IMR-90 (cell line): ENCODE measurements at regions not wholly inside any gene's neighbourhood (a gene's known extent, or its start where the extent isn't known, plus 50 kb on each side); places are given as distances from the start of the nearest gene placed in this dataset.

ENCODE experiments used
- ATAC-seq: fragments of 200-7000 bp; cut with Tn5 transposase; 2 replicates; pipeline ENCODE4 v1.9.1; 2020; ENCODE audit warnings: low read depth, mild to moderate bottlenecking, moderate library complexity
- BruUV-seq: library from RNA; stranded (reverse); fragments of 400-500 nt; replicated peaks from 2 replicates; lab custom pipeline; 2021; lab: Mats Ljungman, UMichigan
- CTCF ChIA-PET: fragments of 300-600 bp; formaldehyde crosslinking; extraction: SDS; loops from one replicate; lab custom pipeline; 2021; ENCODE audit warnings: antibody characterized with exemption; lab: Yijun Ruan, JAX
- POLR2A ChIA-PET: fragments of 300-600 bp; sonication (Branson Sonifier 250); formaldehyde crosslinking; loops from one replicate; lab custom pipeline; 2022; ENCODE audit warnings: antibody characterized with exemption; ENCODE audit not compliant: unreplicated experiment; lab: Charles Lee
- DNase-seq: peaks from one replicate; pipeline ENCODE4 v3.0.0; 2013
- H2AFZ ChIP-seq: replicated peaks from 2 replicates; pipeline ENCODE3; 2013; ENCODE audit warnings: low read length, mild to moderate bottlenecking; ENCODE audit not compliant: poor library complexity
- H2AK5ac ChIP-seq: 2 replicates; pipeline ENCODE4 v1.6.1; 2013; ENCODE audit warnings: low read depth, low read length, inconsistent platforms
- H2AK9ac ChIP-seq: replicated peaks from 2 replicates; pipeline ENCODE3; 2013; ENCODE audit warnings: mild to moderate bottlenecking, low read depth, low read length, moderate library complexity; ENCODE audit not compliant: poor library complexity
- H2BK120ac ChIP-seq: 2 replicates; pipeline ENCODE4 v1.6.1; 2013; ENCODE audit warnings: low read depth, low read length, inconsistent platforms
- H2BK15ac ChIP-seq: 3 replicates; pipeline ENCODE4 v1.6.1; 2013; ENCODE audit warnings: low read depth, low read length, inconsistent platforms
- H2BK20ac ChIP-seq: 2 replicates; pipeline ENCODE4 v1.6.1; 2013; ENCODE audit warnings: low read depth, mild to moderate bottlenecking, inconsistent platforms, low read length, moderate library complexity
- H2BK5ac ChIP-seq: 2 replicates; pipeline ENCODE4 v1.6.1; 2013; ENCODE audit warnings: mild to moderate bottlenecking, low read depth, low read length, inconsistent platforms; ENCODE audit not compliant: poor library complexity, severe bottlenecking
- H3K14ac ChIP-seq: replicated peaks from 2 replicates; pipeline ENCODE4 v1.6.1; 2013; ENCODE audit warnings: low read depth, low read length, inconsistent platforms
- H3K18ac ChIP-seq: 2 replicates; pipeline ENCODE4 v1.6.1; 2013; ENCODE audit warnings: low read depth, low read length, control low read depth
- H3K23ac ChIP-seq: 2 replicates; pipeline ENCODE4 v1.6.1; 2013; ENCODE audit warnings: low read depth, low read length, inconsistent platforms
- H3K27ac ChIP-seq: 2 replicates; pipeline ENCODE4 v1.5.1; 2013; ENCODE audit warnings: mild to moderate bottlenecking, control low read depth, low read length; ENCODE audit not compliant: insufficient read depth
- H3K27me3 ChIP-seq: 2 replicates; pipeline ENCODE4 v1.6.1; 2013; ENCODE audit warnings: low read length; ENCODE audit not compliant: control insufficient read depth, insufficient read depth
- H3K36me3 ChIP-seq: 2 replicates; pipeline ENCODE4 v1.6.1; 2013; ENCODE audit warnings: low read length, mixed read lengths; ENCODE audit not compliant: control insufficient read depth, insufficient read depth
- H3K4ac ChIP-seq: 2 replicates; pipeline ENCODE4 v1.6.1; 2013; ENCODE audit warnings: low read depth, low read length, inconsistent platforms
- H3K4me1 ChIP-seq: 2 replicates; pipeline ENCODE4 v1.6.1; 2013; ENCODE audit warnings: low read length, mixed read lengths; ENCODE audit not compliant: control insufficient read depth, insufficient read depth
- H3K4me2 ChIP-seq: 2 replicates; pipeline ENCODE4 v1.6.1; 2013; ENCODE audit warnings: low read depth, mild to moderate bottlenecking, control low read depth, low read length, moderate library complexity
- H3K4me3 ChIP-seq: 2 replicates; pipeline ENCODE4 v1.5.1; 2013; ENCODE audit warnings: low read depth, mild to moderate bottlenecking, control low read depth, low read length, moderate library complexity; ENCODE audit not compliant: insufficient read depth
- H3K56ac ChIP-seq: 2 replicates; pipeline ENCODE4 v1.6.1; 2013; ENCODE audit warnings: low read length, inconsistent platforms; ENCODE audit not compliant: insufficient read depth; ENCODE audit errors: extremely low read depth
- H3K79me1 ChIP-seq, 2 experiments: 2 replicates each; pipeline ENCODE4 v1.6.1; 2013; ENCODE audit warnings: low read length in 2 of 2, inconsistent platforms in 1 of 2, low read depth in 1 of 2
- H3K9ac ChIP-seq: 2 replicates; pipeline ENCODE4 v1.6.1; 2013; ENCODE audit warnings: low read depth, low read length, control low read depth
- H3K9me1 ChIP-seq: 2 replicates; pipeline ENCODE4 v1.6.1; 2013; ENCODE audit warnings: low read length, inconsistent platforms; ENCODE audit not compliant: insufficient read depth
- H3K9me3 ChIP-seq: 2 replicates; pipeline ENCODE4 v1.6.1; 2013; ENCODE audit warnings: low read length; ENCODE audit not compliant: control insufficient read depth, insufficient read depth
- H4K20me1 ChIP-seq: 2 replicates; pipeline ENCODE4 v1.6.1; 2013; ENCODE audit warnings: low read length, inconsistent platforms; ENCODE audit not compliant: insufficient read depth
- H4K5ac ChIP-seq: 2 replicates; pipeline ENCODE4 v1.6.1; 2013; ENCODE audit warnings: mild to moderate bottlenecking, low read depth, low read length, control low read depth
- H4K8ac ChIP-seq, 2 experiments: 2 replicates each; pipeline ENCODE4 v1.6.1; 2013; ENCODE audit warnings: low read depth in 2 of 2, low read length in 2 of 2, control low read depth in 1 of 2, inconsistent platforms in 1 of 2
- H4K91ac ChIP-seq: 2 replicates; pipeline ENCODE4 v1.6.1; 2013; ENCODE audit warnings: low read depth, low read length, inconsistent platforms; ENCODE audit not compliant: insufficient read depth
- BHLHE40 ChIP-seq: fragments of 150-350 bp; IDR thresholded peaks from 2 replicates; pipeline ENCODE4 v1.6.1; 2016; ENCODE audit warnings: mild to moderate bottlenecking, low read depth, low read length
- CEBPB ChIP-seq: IDR thresholded peaks from 2 replicates; pipeline ENCODE4 v1.6.1; 2012; ENCODE audit warnings: low read depth, low read length, improper control_type of control experiment
- CHD1 ChIP-seq: IDR thresholded peaks from 2 replicates; pipeline ENCODE4 v1.6.1; 2012; ENCODE audit warnings: low read depth, low read length, improper control_type of control experiment
- CTCF ChIP-seq: conservative IDR thresholded peaks from 2 replicates; pipeline ENCODE4 v1.5.1; 2012; ENCODE audit warnings: mild to moderate bottlenecking, low read depth, low read length, improper control_type of control experiment
- RAD21 ChIP-seq: IDR thresholded peaks from 2 replicates; pipeline ENCODE4 v1.6.1; 2012; ENCODE audit warnings: low read length, improper control_type of control experiment
- RFX5 ChIP-seq: IDR thresholded peaks from 2 replicates; pipeline ENCODE4 v1.8.0; 2012; ENCODE audit warnings: low read depth, mild to moderate bottlenecking, low read length, moderate library complexity
- SMC3 ChIP-seq: fragments of 150-350 bp; IDR thresholded peaks from 2 replicates; pipeline ENCODE4 v1.6.1; 2016; ENCODE audit warnings: low read depth, mild to moderate bottlenecking, antibody characterized with exemption, low read length, moderate library complexity
- WGBS, 2 experiments: methylation state at CpG; one replicate each; pipeline versions ENCODE4 v1.1.5 to v1.1.7; 2013; ENCODE audit warnings: missing lambda C conversion rate in 2 of 2; ENCODE audit not compliant: insufficient read length in 1 of 2; ENCODE audit errors: extremely low coverage in 2 of 2; 5-methylcytosine and 5-hydroxymethylcytosine counted together
- dilution Hi-C: fragments of 300-500 bp; cut with HindIII; formaldehyde crosslinking; loops from one replicate; pipeline ENCODE4 v1.14.3; 2018; ENCODE audit warnings: low sequenced_read_pairs; ENCODE audit not compliant: unreplicated experiment
- in situ Hi-C: fragments of 300-500 bp; cut with MboI; formaldehyde crosslinking; loops from 3 replicates; pipeline ENCODE4 v1.14.3; 2019; ENCODE audit warnings: low sequenced_read_pairs, inconsistent platforms, mixed read lengths
- intact Hi-C: fragments of 100-400 bp; cut with micrococcal nuclease; formaldehyde crosslinking; loops from 2 replicates; pipeline ENCODE4 v1.10.0; 2022

DNA sequence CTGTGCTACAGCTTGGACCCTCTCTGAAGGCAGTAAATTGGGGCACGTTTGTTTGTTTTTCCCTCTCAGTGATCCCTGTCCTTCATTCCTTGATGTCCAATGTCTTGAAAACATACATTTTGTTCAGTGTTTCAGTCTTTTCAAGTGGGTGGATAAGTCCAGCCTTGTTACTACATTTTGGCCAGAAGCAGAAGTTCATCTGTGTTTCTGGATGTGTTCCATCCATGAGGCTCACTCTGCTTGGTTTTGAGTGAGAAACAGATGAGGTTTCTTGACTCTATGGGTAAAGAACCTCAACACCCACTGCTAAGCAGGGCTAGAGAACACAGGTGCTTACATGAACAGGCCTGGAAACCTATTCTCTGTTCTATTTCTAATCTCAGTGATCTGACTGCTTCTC is 74.5 kb upstream of the RFX8 start:
- no peak for ATAC-seq
- CTCF ChIA-PET = no interaction called here

More for the DNA sequence above, 74.5 kb upstream of the RFX8 start:
- Histone ChIP-seq H2AK5ac (no peak overlapping the region), H3K18ac (no peak overlapping the region), H3K14ac (no peak overlapping the region), H2BK120ac (no peak overlapping the region), H2AK9ac (no peak overlapping the region), H3K4me2 (no peak overlapping the region), H2BK5ac (no peak overlapping the region), H2BK20ac (no peak overlapping the region), H3K9me1 (peaks cover 5% of the 10 kb centered on the region), H3K4me1 (peaks cover 3% of the 10 kb centered on the region), H3K27ac (no peak overlapping the region), H3K27me3 (no peaks in the 10 kb centered on the region), H3K23ac (no peak overlapping the region), H2BK15ac (no peak overlapping the region), H4K5ac (no peak overlapping the region), H3K4me3 (no peak overlapping the region), H3K9me3 (no peaks in the 10 kb centered on the region), H3K4ac (no peak overlapping the region), H3K9ac (no peak overlapping the region), H4K8ac (no peak overlapping the region), H3K79me1 (no peaks in the 10 kb centered on the region), H3K56ac (no peak overlapping the region), H3K36me3 (no peaks in the 10 kb centered on the region), H4K91ac (no peak overlapping the region), H2AFZ (no peak overlapping the region), H4K20me1 (no peaks in the 10 kb centered on the region)
- intact Hi-C loops (no loop called here), in situ Hi-C loops (no loop called here), dilution Hi-C loops (no loop called here)
- no peak for DNase-seq
- no TSS peak for BruUV-seq
- POLR2A ChIA-PET = no interaction called here
- no peak for TF ChIP-seq BHLHE40
- TF ChIP-seq RAD21 = no peak
- no peak for TF ChIP-seq CTCF
- no peak for TF ChIP-seq SMC3
- no peak for TF ChIP-seq RFX5
- no peak for TF ChIP-seq CEBPB
- TF ChIP-seq CHD1 = no peak
- WGBS, 2 experiments = 50% methylated on average over 1 of the region's 1 CpG; no CpG with 5 or more reads in 1 of the 2 experiments
